Stimulated activated naive CD8-positive, alpha-beta T cell treated with anti-CD3 and anti-CD28 coated beads, Interleukin-15, Interleukin-2, amounts not matched to agents 100 ng/mL and 50 ng/mL, for 24 hours (primary cell): ENCODE measurements at regions not wholly inside any gene's neighbourhood (a gene's known extent, or its start where the extent isn't known, plus 50 kb on each side); places are given as distances from the start of the nearest gene placed in this dataset.
"Not testable (repeated sequence)": the region's sequence is repeated elsewhere in the genome, so short reads cannot be mapped to it uniquely, and the experiment has no call there.

Experiments
- H3K27ac Mint-ChIP-seq: one replicate; pipeline ENCODE4 v1.8.0; 2021; ENCODE audit warnings: mild to moderate bottlenecking, mixed read lengths
- H3K27me3 Mint-ChIP-seq: one replicate; pipeline ENCODE4 v1.8.0; 2021; ENCODE audit warnings: mixed read lengths
- H3K36me3 Mint-ChIP-seq: one replicate; pipeline ENCODE4 v1.8.0; 2021; ENCODE audit warnings: low read depth, mixed read lengths
- H3K4me1 Mint-ChIP-seq: one replicate; pipeline ENCODE4 v1.8.0; 2021; ENCODE audit warnings: low read depth, mixed read lengths
- H3K4me3 Mint-ChIP-seq: one replicate; pipeline ENCODE4 v1.8.0; 2021; ENCODE audit warnings: mild to moderate bottlenecking, mixed read lengths
- H3K9me3 Mint-ChIP-seq: one replicate; pipeline ENCODE4 v1.8.0; 2021; ENCODE audit warnings: mixed read lengths

DNA sequence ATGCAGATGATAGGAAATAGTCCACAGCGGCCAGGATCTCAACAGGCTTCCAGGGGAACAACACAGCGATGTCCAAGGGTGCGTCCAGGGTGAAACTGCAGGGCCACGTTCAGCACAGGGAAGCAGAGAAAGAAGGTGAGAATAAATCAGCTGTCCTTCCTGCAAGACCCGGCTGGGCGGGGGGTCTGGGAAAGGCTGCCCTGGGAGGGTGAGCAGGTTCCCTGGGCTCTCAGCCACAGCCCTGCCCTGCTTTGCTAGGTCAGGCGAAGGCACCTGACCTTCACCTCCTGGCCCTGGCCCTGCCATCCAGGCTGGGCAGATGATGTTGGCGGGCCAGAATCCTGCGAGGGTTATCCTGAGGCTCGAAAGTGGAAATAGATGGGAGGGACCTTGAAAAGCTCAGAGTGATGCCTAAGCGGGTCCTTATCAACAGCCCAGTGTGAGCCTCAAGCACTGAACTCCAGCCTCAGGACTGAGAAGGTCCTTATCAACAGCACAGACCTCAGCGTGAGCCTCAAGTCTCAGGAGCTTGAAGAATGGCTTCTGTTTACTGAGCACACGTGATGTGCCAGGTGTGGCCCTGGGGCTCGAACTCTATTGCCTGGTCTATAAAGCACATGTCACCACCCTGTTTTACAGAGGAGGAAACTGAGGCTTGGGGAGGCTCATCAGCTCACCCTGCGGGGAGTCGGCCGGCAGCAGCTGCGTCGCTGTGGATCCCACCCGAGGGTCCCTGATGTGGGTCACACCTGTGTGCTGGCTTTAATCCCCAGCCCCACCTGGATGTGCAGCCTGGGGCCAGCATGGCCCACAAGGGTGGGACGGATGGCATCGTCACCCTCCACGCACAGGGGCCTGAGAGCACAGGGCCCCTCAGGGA lies 191.1 kb downstream of the BANP start:
- H3K4me3 Mint-ChIP-seq, H3K36me3 Mint-ChIP-seq, H3K27me3 Mint-ChIP-seq, H3K4me1 Mint-ChIP-seq, H3K27ac Mint-ChIP-seq: not testable (repeated sequence)
- H3K9me3 Mint-ChIP-seq: peaks cover 14% of the 10 kb centered on the region

DNA sequence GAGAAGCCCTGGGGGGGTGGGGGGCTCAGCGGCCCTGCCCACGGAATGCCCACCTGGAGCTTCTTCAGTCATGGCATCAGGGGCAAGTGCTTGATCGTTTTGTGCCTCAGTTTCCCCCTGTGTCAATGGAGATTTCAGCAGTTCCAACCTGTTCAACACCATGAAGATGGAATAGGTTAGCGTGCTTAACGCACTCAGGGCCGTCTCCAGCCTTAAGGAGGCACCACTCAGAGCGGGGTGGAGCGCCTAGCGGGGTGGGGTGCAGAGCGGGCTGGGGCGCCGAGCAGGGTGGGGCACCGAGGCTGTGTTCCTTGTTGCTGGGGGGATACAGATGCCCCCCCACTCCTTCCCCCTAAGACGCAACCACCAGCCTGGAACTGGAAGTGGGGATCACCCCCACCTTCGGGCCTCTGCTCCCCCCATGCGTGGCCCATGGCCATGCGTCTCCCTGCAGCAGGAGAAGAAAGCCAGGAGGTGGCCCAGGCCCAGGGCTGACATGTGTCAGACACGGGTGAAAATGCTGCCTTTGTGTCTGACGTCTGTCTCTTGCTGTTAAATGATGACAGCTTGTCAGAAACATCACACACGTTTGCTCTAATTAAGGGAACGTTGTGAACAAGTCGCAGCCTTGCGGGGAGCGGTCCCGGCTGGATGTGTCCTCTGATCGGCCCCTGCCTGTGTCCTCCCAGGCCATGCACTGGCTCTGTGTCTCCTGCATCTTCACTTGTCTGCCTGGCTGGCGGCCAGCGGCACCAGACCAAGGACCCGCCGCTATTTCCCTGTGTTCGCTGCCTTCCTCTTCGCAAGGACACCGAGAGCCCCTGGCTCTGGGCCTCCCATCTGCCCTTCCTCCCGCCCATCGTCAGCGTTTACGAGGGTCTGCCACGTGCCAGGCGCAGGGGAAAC lies 192.1 kb downstream of the BANP start:
- not testable (repeated sequence) for H3K9me3 Mint-ChIP-seq, H3K27me3 Mint-ChIP-seq, H3K27ac Mint-ChIP-seq, H3K36me3 Mint-ChIP-seq, H3K4me1 Mint-ChIP-seq, H3K4me3 Mint-ChIP-seq

DNA sequence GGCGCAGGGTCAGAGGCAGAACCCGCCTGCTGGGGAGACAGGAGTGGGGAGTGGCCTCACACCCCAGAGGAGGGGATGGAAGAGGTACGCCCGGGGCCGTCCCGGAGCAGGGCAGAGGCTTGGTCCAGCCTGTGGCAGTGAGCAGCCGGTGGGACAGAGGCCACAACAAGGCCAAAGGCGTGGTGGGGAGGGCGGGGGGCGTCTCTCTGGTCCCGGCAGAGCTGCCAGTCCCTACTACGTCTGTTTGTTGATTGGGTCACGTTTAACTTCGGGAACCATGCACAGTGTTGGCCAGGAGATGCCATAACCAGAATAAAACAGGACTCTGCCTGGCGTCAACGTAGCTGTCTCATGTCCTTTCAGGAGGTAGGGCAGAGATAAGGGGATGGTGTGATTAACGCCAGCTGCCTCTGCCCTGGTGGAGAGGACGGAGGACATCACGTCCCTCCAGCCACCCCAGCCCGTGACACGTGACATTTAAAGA lies 192.8 kb downstream of the BANP start:
- Mint-ChIP-seq H3K27ac (no peak overlapping the region), H3K4me3 (no peak overlapping the region), H3K36me3 (no peaks in the 10 kb centered on the region), H3K9me3 (no peaks in the 10 kb centered on the region), H3K4me1 (no peaks in the 10 kb centered on the region), H3K27me3 (no peaks in the 10 kb centered on the region)

DNA sequence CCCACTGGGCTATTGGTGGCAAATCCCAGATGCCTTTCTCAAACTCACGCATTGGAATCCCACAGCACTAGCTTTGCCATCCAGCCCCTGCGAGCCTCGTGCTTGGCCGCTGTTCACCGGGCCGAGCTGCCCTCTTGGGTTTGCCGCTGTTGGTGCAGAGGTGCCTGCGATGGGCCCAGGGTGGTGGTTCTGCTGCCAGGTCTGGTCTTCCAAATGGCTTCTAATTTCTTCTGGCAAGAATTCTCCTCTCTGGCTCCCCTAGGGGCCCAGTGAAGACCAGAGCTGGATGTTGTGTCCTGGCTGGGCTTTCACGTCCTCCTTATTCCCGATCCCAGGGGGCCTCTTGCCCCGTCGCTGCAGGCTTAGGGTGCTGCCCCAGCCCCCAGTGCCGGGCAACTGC lies 194.1 kb downstream of the BANP start:
- H3K27ac Mint-ChIP-seq, H3K4me3 Mint-ChIP-seq, H3K4me1 Mint-ChIP-seq, H3K36me3 Mint-ChIP-seq, H3K9me3 Mint-ChIP-seq, H3K27me3 Mint-ChIP-seq: not testable (repeated sequence)

DNA sequence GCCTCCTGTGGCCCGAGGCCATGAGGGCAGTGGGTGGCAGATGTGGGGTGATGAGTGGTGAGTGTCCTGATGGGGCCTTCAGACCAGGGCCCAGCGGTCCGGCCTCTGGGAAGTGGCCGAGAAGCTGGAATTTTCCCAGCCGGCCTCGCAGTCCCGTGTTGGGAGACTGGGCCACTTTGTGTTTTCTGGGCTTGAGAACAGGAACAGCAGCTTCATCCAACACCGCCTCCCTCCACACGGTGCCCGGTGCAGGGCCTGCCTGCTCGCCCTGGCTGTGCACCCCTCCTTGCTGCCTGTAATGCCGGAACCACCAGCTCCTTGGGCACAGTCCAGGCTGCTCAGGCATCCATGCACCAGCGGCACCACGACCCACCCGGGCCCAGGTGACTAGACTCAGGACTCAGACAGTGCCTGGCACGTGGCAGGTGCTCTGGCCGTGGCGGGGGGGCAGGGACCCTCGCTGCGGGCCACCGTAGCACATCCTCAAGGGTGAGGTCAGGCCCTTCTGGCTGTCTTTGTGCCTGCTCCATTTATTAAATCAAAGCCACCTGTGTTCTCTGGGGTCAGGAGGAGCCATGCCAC lies 194.7 kb downstream of the BANP start:
- H3K4me1 Mint-ChIP-seq, H3K27me3 Mint-ChIP-seq: not testable (repeated sequence)

DNA sequence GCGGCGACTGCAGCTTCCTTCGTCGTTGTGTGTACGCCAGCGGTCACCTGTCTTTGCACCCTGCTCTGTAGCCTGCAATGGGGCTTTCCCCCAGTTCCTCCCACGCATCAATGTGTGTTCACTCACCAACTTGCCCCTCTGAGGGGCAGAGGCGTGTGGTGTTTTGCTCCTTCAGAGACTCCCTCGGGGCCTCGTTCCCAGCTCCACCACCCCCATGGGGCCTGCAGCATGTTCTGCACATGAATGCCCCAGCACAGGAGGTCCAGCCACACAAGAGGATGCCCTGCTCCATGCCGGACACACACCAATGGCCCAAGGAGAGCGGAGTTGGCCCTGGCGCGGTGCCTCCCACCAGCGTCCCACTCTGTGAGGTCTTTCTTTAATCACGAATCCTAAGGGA lies 196.8 kb downstream of the BANP start:
- H3K27me3 Mint-ChIP-seq, H3K9me3 Mint-ChIP-seq, H3K4me1 Mint-ChIP-seq, H3K4me3 Mint-ChIP-seq, H3K36me3 Mint-ChIP-seq, H3K27ac Mint-ChIP-seq: not testable (repeated sequence)

More for the DNA sequence above, 194.7 kb downstream of the BANP start:
- H3K4me3 Mint-ChIP-seq, H3K27ac Mint-ChIP-seq, H3K9me3 Mint-ChIP-seq, H3K36me3 Mint-ChIP-seq: not testable (repeated sequence)

DNA sequence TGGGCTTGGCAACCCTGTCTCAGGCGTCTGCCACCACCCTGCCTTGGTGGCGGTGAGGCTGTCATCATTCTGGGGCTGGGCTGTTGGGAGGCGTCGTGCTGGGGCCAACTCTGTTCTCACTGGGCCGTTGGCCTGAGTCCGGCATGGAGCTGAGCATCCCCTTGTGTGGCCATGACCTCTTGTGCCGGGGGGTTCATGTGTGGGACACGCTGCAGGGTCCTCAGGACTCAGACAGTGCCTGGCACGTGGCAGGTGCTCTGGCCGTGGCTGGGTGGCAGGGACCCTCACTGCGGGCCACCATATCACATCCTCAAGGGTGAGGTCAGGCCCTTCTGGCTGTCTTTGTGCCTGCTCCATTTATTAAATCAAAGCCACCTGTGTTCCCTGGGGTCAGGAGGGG lies 197.4 kb downstream of the BANP start:
- not testable (repeated sequence) for H3K27me3 Mint-ChIP-seq, H3K4me1 Mint-ChIP-seq, H3K27ac Mint-ChIP-seq, H3K36me3 Mint-ChIP-seq, H3K4me3 Mint-ChIP-seq, H3K9me3 Mint-ChIP-seq

DNA sequence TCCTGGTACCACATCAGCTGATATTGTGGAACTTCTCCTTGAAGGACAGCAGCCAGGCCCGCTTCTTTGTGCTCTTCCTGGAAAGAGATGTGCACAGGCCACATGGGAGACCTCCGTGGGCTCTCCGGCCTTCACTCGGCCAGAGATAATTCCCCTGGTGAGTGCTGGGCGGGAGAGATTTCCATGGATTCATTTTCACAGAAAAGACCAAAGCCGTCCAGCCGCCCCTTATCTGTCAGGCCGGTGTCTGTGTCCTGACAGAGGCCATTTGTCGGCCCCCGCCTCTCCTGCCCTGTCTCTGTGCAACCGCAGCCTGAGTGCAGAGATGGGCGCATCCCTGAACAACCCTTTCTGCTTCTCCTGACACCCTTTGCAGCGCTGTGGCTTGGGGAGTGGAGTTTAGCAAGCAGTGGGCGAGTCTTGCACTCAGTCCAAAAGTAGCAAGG lies 197.9 kb downstream of the BANP start:
- not testable (repeated sequence) for H3K27ac Mint-ChIP-seq, H3K4me3 Mint-ChIP-seq, H3K4me1 Mint-ChIP-seq, H3K36me3 Mint-ChIP-seq, H3K9me3 Mint-ChIP-seq, H3K27me3 Mint-ChIP-seq

DNA sequence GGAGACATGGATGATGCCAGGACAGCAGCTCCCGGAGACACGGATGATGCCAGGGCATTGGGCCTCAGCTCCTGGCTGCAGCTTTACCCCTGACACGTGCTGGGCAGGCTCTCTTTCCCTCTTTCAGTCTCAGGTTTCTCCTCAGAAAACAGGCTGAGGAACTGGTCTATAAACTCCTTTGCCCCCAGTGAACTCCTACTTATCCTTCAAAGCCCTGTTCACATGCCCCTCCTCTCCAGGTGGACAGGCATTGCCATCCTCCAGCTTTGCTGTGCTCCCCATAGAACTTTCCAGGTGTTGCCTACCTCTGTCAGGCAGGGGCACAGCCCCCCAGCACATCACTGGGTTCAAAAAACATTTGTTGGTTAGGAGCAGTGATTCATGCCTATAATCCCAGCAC lies 198.4 kb downstream of the BANP start:
- H3K4me1 Mint-ChIP-seq, H3K27me3 Mint-ChIP-seq, H3K4me3 Mint-ChIP-seq, H3K36me3 Mint-ChIP-seq, H3K27ac Mint-ChIP-seq, H3K9me3 Mint-ChIP-seq: not testable (repeated sequence)

DNA sequence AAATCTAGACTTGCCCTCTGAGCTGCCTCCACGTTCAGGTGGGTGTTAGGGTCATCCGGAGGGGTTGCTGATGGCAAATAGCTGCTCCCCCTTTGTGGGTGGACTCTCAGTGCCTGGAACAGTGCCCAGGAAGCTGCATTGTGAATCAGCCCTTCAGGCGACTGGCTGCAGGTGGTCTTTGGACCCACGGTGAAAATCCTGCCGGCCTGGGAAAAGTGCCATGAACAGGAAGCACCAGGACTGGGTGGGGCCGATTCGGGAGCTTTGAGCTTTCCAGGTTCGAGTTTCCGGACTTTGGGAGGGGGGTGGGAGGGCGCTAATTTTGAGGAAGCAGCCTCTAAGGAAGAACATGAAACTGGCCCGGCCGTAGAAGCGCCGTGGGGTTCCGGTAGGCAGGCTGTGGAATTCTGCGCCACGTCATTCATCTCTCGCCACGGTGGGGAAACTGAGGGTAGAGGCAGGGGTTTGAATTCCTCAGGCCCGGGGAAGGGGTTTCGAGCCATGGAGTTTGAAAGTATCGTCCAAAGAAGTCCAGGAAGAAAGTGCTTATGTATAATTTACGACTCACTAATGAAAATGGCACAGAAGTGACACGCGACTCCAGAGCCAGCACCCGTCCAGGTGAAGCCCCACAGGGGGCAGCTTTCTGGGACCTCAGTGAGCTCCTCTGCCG lies 199.4 kb downstream of the BANP start:
- not testable (repeated sequence) for H3K4me3 Mint-ChIP-seq, H3K27ac Mint-ChIP-seq, H3K4me1 Mint-ChIP-seq, H3K27me3 Mint-ChIP-seq, H3K36me3 Mint-ChIP-seq, H3K9me3 Mint-ChIP-seq

DNA sequence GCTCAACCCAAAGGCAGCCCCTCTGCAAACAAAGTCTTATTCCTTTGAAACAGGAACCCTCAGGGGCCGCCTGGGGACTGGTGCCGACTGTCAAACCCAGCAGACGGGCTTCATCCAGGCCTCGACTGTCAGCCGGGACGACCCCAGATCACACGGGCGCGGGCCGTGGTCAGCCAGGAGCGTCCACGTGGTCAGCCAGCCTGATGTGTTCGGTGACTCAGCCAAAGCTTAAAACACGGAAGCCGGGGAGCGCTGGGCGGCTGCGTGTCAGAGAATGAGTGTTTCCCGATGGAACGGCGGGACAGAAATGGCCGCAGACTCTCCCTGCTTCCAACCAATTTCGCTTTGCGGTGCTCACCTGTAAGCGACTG lies 199.9 kb downstream of the BANP start:
- H3K9me3 Mint-ChIP-seq, H3K36me3 Mint-ChIP-seq, H3K4me1 Mint-ChIP-seq, H3K27me3 Mint-ChIP-seq, H3K4me3 Mint-ChIP-seq, H3K27ac Mint-ChIP-seq: not testable (repeated sequence)

DNA sequence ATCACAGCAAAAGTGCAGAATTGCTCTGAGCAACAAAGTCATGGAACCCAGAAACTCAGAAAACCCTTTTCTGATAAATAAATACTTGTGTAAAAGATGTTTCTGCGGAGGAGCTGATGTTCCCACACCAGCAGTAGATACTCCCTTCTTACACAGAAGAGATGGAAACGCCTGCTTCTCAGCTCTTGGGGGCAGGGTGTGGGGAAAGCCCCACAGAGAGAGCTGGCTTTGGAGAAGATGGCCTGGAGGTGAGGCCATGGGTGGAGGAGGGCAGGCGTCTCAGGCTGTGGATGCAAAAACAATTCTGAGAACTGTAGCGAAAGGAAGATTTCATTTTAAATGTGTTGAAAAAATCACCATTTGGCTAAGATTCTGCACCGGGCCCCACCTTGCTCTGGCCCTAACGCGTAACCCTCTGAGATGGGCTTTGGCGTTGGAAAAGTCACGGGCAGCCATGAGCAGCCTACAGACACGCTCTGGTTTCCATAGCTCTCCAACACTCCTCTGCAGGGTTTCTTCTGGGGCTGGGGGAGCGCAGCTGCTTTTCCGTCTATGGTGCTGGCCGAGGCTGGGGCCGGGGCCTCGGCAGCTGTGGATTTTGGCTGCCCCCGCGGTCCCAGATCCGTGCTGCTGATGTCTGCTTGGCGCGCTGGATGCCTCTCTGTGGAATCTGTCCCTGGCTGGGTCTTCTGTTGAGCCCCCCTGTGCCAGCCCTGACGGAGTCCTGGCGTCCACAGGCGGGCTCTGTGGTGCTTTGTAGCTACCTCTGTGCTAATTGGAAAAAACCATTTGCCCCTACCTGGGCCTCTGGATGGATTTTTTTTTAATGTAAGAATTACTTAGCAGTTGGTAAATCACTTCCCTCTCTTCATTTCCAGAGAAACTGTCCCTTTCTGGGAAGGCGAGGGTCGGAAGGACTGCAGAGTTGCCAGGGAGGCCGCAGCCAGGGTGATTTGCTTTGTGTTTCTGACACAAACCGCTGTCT lies 200.9 kb downstream of the BANP start:
- not testable (repeated sequence) for H3K27ac Mint-ChIP-seq, H3K4me1 Mint-ChIP-seq, H3K27me3 Mint-ChIP-seq, H3K36me3 Mint-ChIP-seq, H3K9me3 Mint-ChIP-seq, H3K4me3 Mint-ChIP-seq

DNA sequence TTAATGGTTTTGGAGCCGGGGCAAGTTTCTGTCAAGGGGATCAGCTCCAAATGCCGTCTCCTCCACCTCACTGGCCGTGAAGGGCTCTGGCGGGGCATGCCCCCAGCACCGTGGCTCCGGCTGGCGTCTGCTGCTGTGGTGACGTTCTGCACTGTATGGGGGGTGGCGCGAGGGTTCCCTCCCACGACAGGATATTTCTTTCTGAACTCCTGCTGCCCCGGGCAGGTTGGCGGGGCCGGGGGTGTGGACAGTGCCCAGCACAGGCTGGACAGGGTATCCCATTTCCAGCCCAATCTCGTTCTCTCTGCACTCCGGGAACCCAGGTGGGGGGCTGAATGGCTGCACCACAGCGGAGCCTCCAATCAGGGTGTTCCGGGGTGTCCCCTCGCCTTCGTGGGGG lies 201.6 kb downstream of the BANP start:
- H3K36me3 Mint-ChIP-seq, H3K27ac Mint-ChIP-seq, H3K9me3 Mint-ChIP-seq, H3K4me3 Mint-ChIP-seq, H3K27me3 Mint-ChIP-seq, H3K4me1 Mint-ChIP-seq: not testable (repeated sequence)

DNA sequence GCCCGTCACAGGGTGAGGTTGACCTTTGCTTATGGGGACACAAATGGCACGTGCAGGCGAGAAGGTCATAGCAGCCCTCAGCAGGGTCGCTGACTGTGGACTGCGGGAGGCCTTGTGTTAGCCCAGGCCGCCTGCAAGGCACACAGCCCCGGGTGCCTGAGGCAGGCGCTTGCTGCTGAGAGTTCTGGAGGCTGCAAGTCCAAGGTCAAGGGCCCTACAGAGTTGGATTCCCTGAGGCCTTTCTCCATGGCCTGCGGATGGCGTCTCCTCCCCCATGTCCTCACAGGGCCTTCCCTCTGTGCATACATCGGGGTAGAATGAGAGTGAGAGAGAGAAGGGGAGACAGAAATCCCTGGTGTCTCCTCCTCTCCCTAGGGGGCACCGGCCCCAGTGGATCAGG lies 202.3 kb downstream of the BANP start:
- not testable (repeated sequence) for H3K27me3 Mint-ChIP-seq, H3K4me3 Mint-ChIP-seq, H3K9me3 Mint-ChIP-seq, H3K4me1 Mint-ChIP-seq, H3K27ac Mint-ChIP-seq, H3K36me3 Mint-ChIP-seq
